ENCODE measurements at regions not wholly inside any gene's neighbourhood (a gene's known extent, or its start where the extent isn't known, plus 50 kb on each side); places are given as distances from the start of the nearest gene placed in this dataset.
A peak's percentile ranks its signal among the peaks of the same experiment; 100 is the strongest.

- no peaks in the 10 kb centered on the region for H3K36me3 ChIP-seq (ENCODE audit: control insufficient read depth in 2 of 2, insufficient read depth in 2 of 2, low read length in 2 of 2)
- H3K9ac ChIP-seq (ENCODE audit: low read depth in 1 of 2, low read length in 2 of 2), result no peak overlapping the region
- no peak overlapping the region for H3K27ac ChIP-seq (ENCODE audit: low read depth in 2 of 2, low read length in 2 of 2)
- no peaks in the 10 kb centered on the region for H3K9me3 ChIP-seq (ENCODE audit: control insufficient read depth in 2 of 2, low read length in 2 of 2)
- no peak overlapping the region for H3K4me3 ChIP-seq (ENCODE audit: low read length in 2 of 2)
- no peaks in the 10 kb centered on the region for H3K4me1 ChIP-seq (ENCODE audit: control insufficient read depth in 2 of 2, insufficient read depth in 2 of 2, low read length in 2 of 2)
- no peaks in the 10 kb centered on the region for H3K27me3 ChIP-seq (ENCODE audit: control insufficient read depth in 2 of 2, insufficient read depth in 2 of 2, low read length in 2 of 2)
These were observed 251.0 kb upstream of the TAC1 start for GRCh38 chr7:97480772-97481390.

GRCh38 chr7:97495487-97495886 is 236.4 kb upstream of the TAC1 start:
- Histone ChIP-seq H3K9ac (ENCODE audit: low read depth in 1 of 2, low read length in 2 of 2) (no peak overlapping the region), H3K4me1 (ENCODE audit: control insufficient read depth in 2 of 2, insufficient read depth in 2 of 2, low read length in 2 of 2) (peaks cover 0 to 2% of the 10 kb centered on the region in 2 donors), H3K27me3 (ENCODE audit: control insufficient read depth in 2 of 2, insufficient read depth in 2 of 2, low read length in 2 of 2) (no peaks in the 10 kb centered on the region), H3K9me3 (ENCODE audit: control insufficient read depth in 2 of 2, low read length in 2 of 2) (no peaks in the 10 kb centered on the region), H3K36me3 (ENCODE audit: control insufficient read depth in 2 of 2, insufficient read depth in 2 of 2, low read length in 2 of 2) (no peaks in the 10 kb centered on the region), H3K27ac (ENCODE audit: low read depth in 2 of 2, low read length in 2 of 2) (no peak overlapping the region), H3K4me3 (ENCODE audit: low read length in 2 of 2) (no peak overlapping the region)

- peaks cover 0 to 2% of the 10 kb centered on the region in 2 donors for H3K4me1 ChIP-seq (ENCODE audit: control insufficient read depth in 2 of 2, insufficient read depth in 2 of 2, low read length in 2 of 2)
- no peak overlapping the region for H3K9ac ChIP-seq (ENCODE audit: low read depth in 1 of 2, low read length in 2 of 2)
- no peak overlapping the region for H3K27ac ChIP-seq (ENCODE audit: low read depth in 2 of 2, low read length in 2 of 2)
- H3K27me3 ChIP-seq (ENCODE audit: control insufficient read depth in 2 of 2, insufficient read depth in 2 of 2, low read length in 2 of 2), result no peaks in the 10 kb centered on the region
- H3K9me3 ChIP-seq (ENCODE audit: control insufficient read depth in 2 of 2, low read length in 2 of 2), result no peaks in the 10 kb centered on the region
- H3K4me3 ChIP-seq (ENCODE audit: low read length in 2 of 2), result no peak overlapping the region
- H3K36me3 ChIP-seq (ENCODE audit: control insufficient read depth in 2 of 2, insufficient read depth in 2 of 2, low read length in 2 of 2), result no peaks in the 10 kb centered on the region
These were observed 232.7 kb upstream of the TAC1 start for GRCh38 chr7:97499204-97499603.

- no peaks in the 10 kb centered on the region for H3K27me3 ChIP-seq (ENCODE audit: control insufficient read depth in 2 of 2, insufficient read depth in 2 of 2, low read length in 2 of 2)
- no peak overlapping the region for H3K4me3 ChIP-seq (ENCODE audit: low read length in 2 of 2)
- no peak overlapping the region for H3K9ac ChIP-seq (ENCODE audit: low read depth in 1 of 2, low read length in 2 of 2)
- H3K36me3 ChIP-seq (ENCODE audit: control insufficient read depth in 2 of 2, insufficient read depth in 2 of 2, low read length in 2 of 2), result no peaks in the 10 kb centered on the region
- no peaks in the 10 kb centered on the region for H3K9me3 ChIP-seq (ENCODE audit: control insufficient read depth in 2 of 2, low read length in 2 of 2)
- H3K4me1 ChIP-seq (ENCODE audit: control insufficient read depth in 2 of 2, insufficient read depth in 2 of 2, low read length in 2 of 2), result no peaks in the 10 kb centered on the region
- H3K27ac ChIP-seq (ENCODE audit: low read depth in 2 of 2, low read length in 2 of 2), result no peak overlapping the region
These were observed 228.4 kb upstream of the TAC1 start for GRCh38 chr7:97503367-97504094.

- Histone ChIP-seq H3K9me3 (ENCODE audit: control insufficient read depth in 2 of 2, low read length in 2 of 2) (no peaks in the 10 kb centered on the region), H3K27ac (ENCODE audit: low read depth in 2 of 2, low read length in 2 of 2) (no peak overlapping the region), H3K36me3 (ENCODE audit: control insufficient read depth in 2 of 2, insufficient read depth in 2 of 2, low read length in 2 of 2) (no peaks in the 10 kb centered on the region), H3K4me3 (ENCODE audit: low read length in 2 of 2) (no peak overlapping the region), H3K27me3 (ENCODE audit: control insufficient read depth in 2 of 2, insufficient read depth in 2 of 2, low read length in 2 of 2) (no peaks in the 10 kb centered on the region), H3K9ac (ENCODE audit: low read depth in 1 of 2, low read length in 2 of 2) (no peak overlapping the region), H3K4me1 (ENCODE audit: control insufficient read depth in 2 of 2, insufficient read depth in 2 of 2, low read length in 2 of 2) (no peaks in the 10 kb centered on the region)
These were observed 225.2 kb upstream of the TAC1 start for GRCh38 chr7:97506728-97507127.

GRCh38 chr7:97512441-97513207 is 219.3 kb upstream of the TAC1 start:
- no peaks in the 10 kb centered on the region for H3K9me3 ChIP-seq (ENCODE audit: control insufficient read depth in 2 of 2, low read length in 2 of 2)
- no peaks in the 10 kb centered on the region for H3K4me1 ChIP-seq (ENCODE audit: control insufficient read depth in 2 of 2, insufficient read depth in 2 of 2, low read length in 2 of 2)
- no peaks in the 10 kb centered on the region for H3K36me3 ChIP-seq (ENCODE audit: control insufficient read depth in 2 of 2, insufficient read depth in 2 of 2, low read length in 2 of 2)
- no peak overlapping the region for H3K27ac ChIP-seq (ENCODE audit: low read depth in 2 of 2, low read length in 2 of 2)
- H3K9ac ChIP-seq (ENCODE audit: low read depth in 1 of 2, low read length in 2 of 2), result no peak overlapping the region
- H3K4me3 ChIP-seq (ENCODE audit: low read length in 2 of 2), result no peak overlapping the region
- H3K27me3 ChIP-seq (ENCODE audit: control insufficient read depth in 2 of 2, insufficient read depth in 2 of 2, low read length in 2 of 2), result no peaks in the 10 kb centered on the region

- no peak overlapping the region for H3K27ac ChIP-seq (ENCODE audit: low read depth in 2 of 2, low read length in 2 of 2)
- H3K9ac ChIP-seq (ENCODE audit: low read depth in 1 of 2, low read length in 2 of 2), result no peak overlapping the region
- no peaks in the 10 kb centered on the region for H3K4me1 ChIP-seq (ENCODE audit: control insufficient read depth in 2 of 2, insufficient read depth in 2 of 2, low read length in 2 of 2)
- H3K36me3 ChIP-seq (ENCODE audit: control insufficient read depth in 2 of 2, insufficient read depth in 2 of 2, low read length in 2 of 2), result no peaks in the 10 kb centered on the region
- H3K9me3 ChIP-seq (ENCODE audit: control insufficient read depth in 2 of 2, low read length in 2 of 2), result no peaks in the 10 kb centered on the region
- H3K27me3 ChIP-seq (ENCODE audit: control insufficient read depth in 2 of 2, insufficient read depth in 2 of 2, low read length in 2 of 2), result no peaks in the 10 kb centered on the region
- no peak overlapping the region for H3K4me3 ChIP-seq (ENCODE audit: low read length in 2 of 2)
These were observed 218.6 kb upstream of the TAC1 start for GRCh38 chr7:97513326-97513725.

- Histone ChIP-seq H3K27ac (ENCODE audit: low read depth in 2 of 2, low read length in 2 of 2) (no peak overlapping the region), H3K36me3 (ENCODE audit: control insufficient read depth in 2 of 2, insufficient read depth in 2 of 2, low read length in 2 of 2) (no peaks in the 10 kb centered on the region), H3K4me3 (ENCODE audit: low read length in 2 of 2) (no peak overlapping the region), H3K9ac (ENCODE audit: low read depth in 1 of 2, low read length in 2 of 2) (no peak overlapping the region), H3K4me1 (ENCODE audit: control insufficient read depth in 2 of 2, insufficient read depth in 2 of 2, low read length in 2 of 2) (no peaks in the 10 kb centered on the region), H3K9me3 (ENCODE audit: control insufficient read depth in 2 of 2, low read length in 2 of 2) (no peaks in the 10 kb centered on the region), H3K27me3 (ENCODE audit: control insufficient read depth in 2 of 2, insufficient read depth in 2 of 2, low read length in 2 of 2) (no peaks in the 10 kb centered on the region)
These were observed 190.7 kb upstream of the TAC1 start for GRCh38 chr7:97541188-97541587.

GRCh38 chr7:97555857-97556421 is 175.9 kb upstream of the TAC1 start:
- Histone ChIP-seq H3K4me3 (ENCODE audit: low read length in 2 of 2) (no peak overlapping the region), H3K27ac (ENCODE audit: low read depth in 2 of 2, low read length in 2 of 2) (no peak overlapping the region), H3K27me3 (ENCODE audit: control insufficient read depth in 2 of 2, insufficient read depth in 2 of 2, low read length in 2 of 2) (no peaks in the 10 kb centered on the region), H3K36me3 (ENCODE audit: control insufficient read depth in 2 of 2, insufficient read depth in 2 of 2, low read length in 2 of 2) (no peaks in the 10 kb centered on the region), H3K9ac (ENCODE audit: low read depth in 1 of 2, low read length in 2 of 2) (no peak overlapping the region), H3K9me3 (ENCODE audit: control insufficient read depth in 2 of 2, low read length in 2 of 2) (no peaks in the 10 kb centered on the region), H3K4me1 (ENCODE audit: control insufficient read depth in 2 of 2, insufficient read depth in 2 of 2, low read length in 2 of 2) (no peaks in the 10 kb centered on the region)

- Histone ChIP-seq H3K27ac (ENCODE audit: low read depth in 2 of 2, low read length in 2 of 2) (peak overlapping the region in 1 of 2 donors; percentile 10), H3K27me3 (ENCODE audit: control insufficient read depth in 2 of 2, insufficient read depth in 2 of 2, low read length in 2 of 2) (no peaks in the 10 kb centered on the region), H3K9me3 (ENCODE audit: control insufficient read depth in 2 of 2, low read length in 2 of 2) (no peaks in the 10 kb centered on the region), H3K9ac (ENCODE audit: low read depth in 1 of 2, low read length in 2 of 2) (no peak overlapping the region), H3K4me3 (ENCODE audit: low read length in 2 of 2) (peak overlapping the region in 1 of 2 donors; percentile 5), H3K4me1 (ENCODE audit: control insufficient read depth in 2 of 2, insufficient read depth in 2 of 2, low read length in 2 of 2) (peaks cover 0 to 5% of the 10 kb centered on the region in 2 donors), H3K36me3 (ENCODE audit: control insufficient read depth in 2 of 2, insufficient read depth in 2 of 2, low read length in 2 of 2) (no peaks in the 10 kb centered on the region)
These were observed 166.2 kb upstream of the TAC1 start for GRCh38 chr7:97565665-97566064.

All from mucosa of rectum (tissue), 2 donors.